Coronary artery (tissue), 2 donors: ENCODE measurements at regions not wholly inside any gene's neighbourhood (a gene's known extent, or its start where the extent isn't known, plus 50 kb on each side); places are given as distances from the start of the nearest gene placed in this dataset.

Experiments
- DNase-seq: peaks from one replicate; pipeline ENCODE4 v3.0.0-alpha.2; 2017; ENCODE audit warnings: low spot score
- H3K27ac ChIP-seq, 2 donors: fragments of 200-600 bp; sonication (generic); one replicate each; pipeline ENCODE4 v1.5.1; 2016 to 2019
- H3K4me3 ChIP-seq: fragments of 200-600 bp; sonication (generic); 2 replicates; pipeline ENCODE4 v1.5.1; 2016; ENCODE audit warnings: mild to moderate bottlenecking, moderate library complexity
- CTCF ChIP-seq: fragments of 200-600 bp; sonication (generic); IDR thresholded peaks from one replicate; pipeline ENCODE4 v1.5.1; 2019; ENCODE audit warnings: antibody characterized with exemption

GRCh38 chr3:164467007-164467406 lies 611.3 kb downstream of the SI start:
- H3K4me3 ChIP-seq: no peak overlapping the region
- DNase-seq: no peak
- TF ChIP-seq CTCF: no peak
- no peak overlapping the region for H3K27ac ChIP-seq

- TF ChIP-seq CTCF: no peak
- DNase-seq: no peak
- Histone ChIP-seq H3K27ac (no peak overlapping the region), H3K4me3 (no peak overlapping the region)
Observed at GRCh38 chr3:164465172-164465571, 613.1 kb downstream of the SI start.

- no peak for TF ChIP-seq CTCF
- DNase-seq: no peak
- peak overlapping the region; percentile 6 for H3K4me3 ChIP-seq
- H3K27ac ChIP-seq: no peak overlapping the region
Observed at GRCh38 chr3:164460851-164461250, 617.4 kb downstream of the SI start.

- Histone ChIP-seq H3K4me3 (no peak overlapping the region), H3K27ac (no peak overlapping the region)
- no peak for DNase-seq
- no peak for TF ChIP-seq CTCF
Observed at GRCh38 chr3:164459521-164460151, 618.7 kb downstream of the SI start.

- no peak for TF ChIP-seq CTCF
- Histone ChIP-seq H3K4me3 (no peak overlapping the region), H3K27ac (no peak overlapping the region)
- no peak for DNase-seq
Observed at GRCh38 chr3:164458986-164459385, 619.3 kb downstream of the SI start.

GRCh38 chr3:164453714-164454113 lies 624.6 kb downstream of the SI start:
- no peak for TF ChIP-seq CTCF
- Histone ChIP-seq H3K4me3 (no peak overlapping the region), H3K27ac (no peak overlapping the region)
- no peak for DNase-seq

GRCh38 chr3:164452707-164453106 lies 625.6 kb downstream of the SI start:
- DNase-seq: no peak
- Histone ChIP-seq H3K27ac (peak overlapping the region in 1 of 2 donors; percentile 81), H3K4me3 (no peak overlapping the region)
- no peak for TF ChIP-seq CTCF
